ENCODE measurements at regions not wholly inside any gene's neighbourhood (a gene's known extent, or its start where the extent isn't known, plus 50 kb on each side); places are given as distances from the start of the nearest gene placed in this dataset.

GRCh38 chr2:217150236-217150635 is 290.4 kb upstream of the TNP1 start:
- no peak for DNase-seq

GRCh38 chr2:217149087-217149660 is 289.3 kb upstream of the TNP1 start:
- no peak for DNase-seq

GRCh38 chr2:217147818-217148217 is 288.0 kb upstream of the TNP1 start:
- no peak for DNase-seq

GRCh38 chr2:217146956-217147355 is 287.1 kb upstream of the TNP1 start:
- DNase-seq: no peak

- no peak for DNase-seq
These were observed 282.9 kb upstream of the TNP1 start for GRCh38 chr2:217142649-217143266.

GRCh38 chr2:217138284-217138683 is 278.4 kb upstream of the TNP1 start:
- DNase-seq: no peak

GRCh38 chr2:217127744-217128143 is 267.9 kb upstream of the TNP1 start:
- DNase-seq: no peak

- no peak for DNase-seq
These were observed 265.1 kb upstream of the TNP1 start for GRCh38 chr2:217125014-217125413.

GRCh38 chr2:217124050-217124449 is 264.2 kb upstream of the TNP1 start:
- DNase-seq: no peak

GRCh38 chr2:217121565-217121964 is 261.7 kb upstream of the TNP1 start:
- DNase-seq: no peak

GRCh38 chr2:217120429-217120828 is 260.6 kb upstream of the TNP1 start:
- DNase-seq: no peak

- DNase-seq: no peak
These were observed 258.9 kb upstream of the TNP1 start for GRCh38 chr2:217118559-217119284.

GRCh38 chr2:217117523-217117922 is 257.7 kb upstream of the TNP1 start:
- no peak for DNase-seq

GRCh38 chr2:217116610-217117009 is 256.7 kb upstream of the TNP1 start:
- DNase-seq: no peak

GRCh38 chr2:217114117-217114516 is 254.3 kb upstream of the TNP1 start:
- no peak for DNase-seq

- no peak for DNase-seq
These were observed 253.6 kb upstream of the TNP1 start for GRCh38 chr2:217113491-217113890.

GRCh38 chr2:217110550-217110949 is 250.7 kb upstream of the TNP1 start:
- DNase-seq: no peak

- no peak for DNase-seq
These were observed 248.7 kb upstream of the TNP1 start for GRCh38 chr2:217108575-217109027.

GRCh38 chr2:217108086-217108485 is 248.2 kb upstream of the TNP1 start:
- DNase-seq: no peak

GRCh38 chr2:217107480-217107879 is 247.6 kb upstream of the TNP1 start:
- DNase-seq: no peak

GRCh38 chr2:217106650-217107014 is 246.8 kb upstream of the TNP1 start:
- DNase-seq: no peak

GRCh38 chr2:217105733-217106649 is 246.1 kb upstream of the TNP1 start:
- peak; percentile 4 for DNase-seq
